ENCODE measurements at regions not wholly inside any gene's neighbourhood (a gene's known extent, or its start where the extent isn't known, plus 50 kb on each side); places are given as distances from the start of the nearest gene placed in this dataset.

DNA sequence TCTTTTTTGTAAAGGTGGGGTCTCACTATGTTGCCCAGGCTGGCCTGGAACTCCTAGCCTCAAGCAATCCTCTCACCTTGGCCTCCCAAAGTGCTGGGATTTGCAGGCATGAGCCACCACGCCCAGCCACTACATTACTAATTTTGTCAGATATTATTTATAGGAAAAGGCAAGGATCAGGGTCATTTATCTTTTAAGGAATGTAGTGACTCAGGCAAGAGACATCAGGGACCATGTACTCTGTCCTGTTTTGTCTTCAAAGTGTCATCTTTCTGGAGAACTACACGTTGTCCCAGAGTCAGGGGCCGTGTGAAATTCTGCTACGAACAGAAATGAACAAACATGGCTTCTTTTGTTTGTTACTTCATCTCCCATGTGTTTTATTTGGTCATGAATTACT, 105.3 kb downstream of the NPTX2 start:
- TF ChIP-seq EZH2phosphoT487 (conservative IDR thresholded peaks at IDR 0.05; ENCODE audit: low read length) = no peak
- TF ChIP-seq, protein P1, sequence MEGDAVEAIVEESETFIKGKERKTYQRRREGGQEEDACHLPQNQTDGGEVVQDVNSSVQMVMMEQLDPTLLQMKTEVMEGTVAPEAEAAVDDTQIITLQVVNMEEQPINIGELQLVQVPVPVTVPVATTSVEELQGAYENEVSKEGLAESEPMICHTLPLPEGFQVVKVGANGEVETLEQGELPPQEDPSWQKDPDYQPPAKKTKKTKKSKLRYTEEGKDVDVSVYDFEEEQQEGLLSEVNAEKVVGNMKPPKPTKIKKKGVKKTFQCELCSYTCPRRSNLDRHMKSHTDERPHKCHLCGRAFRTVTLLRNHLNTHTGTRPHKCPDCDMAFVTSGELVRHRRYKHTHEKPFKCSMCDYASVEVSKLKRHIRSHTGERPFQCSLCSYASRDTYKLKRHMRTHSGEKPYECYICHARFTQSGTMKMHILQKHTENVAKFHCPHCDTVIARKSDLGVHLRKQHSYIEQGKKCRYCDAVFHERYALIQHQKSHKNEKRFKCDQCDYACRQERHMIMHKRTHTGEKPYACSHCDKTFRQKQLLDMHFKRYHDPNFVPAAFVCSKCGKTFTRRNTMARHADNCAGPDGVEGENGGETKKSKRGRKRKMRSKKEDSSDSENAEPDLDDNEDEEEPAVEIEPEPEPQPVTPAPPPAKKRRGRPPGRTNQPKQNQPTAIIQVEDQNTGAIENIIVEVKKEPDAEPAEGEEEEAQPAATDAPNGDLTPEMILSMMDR (IDR thresholded peaks at IDR 0.05; ENCODE audit: insufficient read depth, low read length, poor library complexity, severe bottlenecking) = no peak

All from SU-DHL-6 (cell line).